GM21737 (cell line): ENCODE measurements at regions not wholly inside any gene's neighbourhood (a gene's known extent, or its start where the extent isn't known, plus 50 kb on each side); places are given as distances from the start of the nearest gene placed in this dataset.
"Not testable (repeated sequence)": the region's sequence is repeated elsewhere in the genome, so short reads cannot be mapped to it uniquely, and the experiment has no call there.

Experiments used
- ATAC-seq: cut with Tn5 transposase; IDR thresholded peaks from one replicate; pipeline ENCODE4 v1.9.1; 2021; ENCODE audit warnings: mild to moderate bottlenecking, moderate library complexity; ENCODE audit not compliant: unreplicated experiment

DNA sequence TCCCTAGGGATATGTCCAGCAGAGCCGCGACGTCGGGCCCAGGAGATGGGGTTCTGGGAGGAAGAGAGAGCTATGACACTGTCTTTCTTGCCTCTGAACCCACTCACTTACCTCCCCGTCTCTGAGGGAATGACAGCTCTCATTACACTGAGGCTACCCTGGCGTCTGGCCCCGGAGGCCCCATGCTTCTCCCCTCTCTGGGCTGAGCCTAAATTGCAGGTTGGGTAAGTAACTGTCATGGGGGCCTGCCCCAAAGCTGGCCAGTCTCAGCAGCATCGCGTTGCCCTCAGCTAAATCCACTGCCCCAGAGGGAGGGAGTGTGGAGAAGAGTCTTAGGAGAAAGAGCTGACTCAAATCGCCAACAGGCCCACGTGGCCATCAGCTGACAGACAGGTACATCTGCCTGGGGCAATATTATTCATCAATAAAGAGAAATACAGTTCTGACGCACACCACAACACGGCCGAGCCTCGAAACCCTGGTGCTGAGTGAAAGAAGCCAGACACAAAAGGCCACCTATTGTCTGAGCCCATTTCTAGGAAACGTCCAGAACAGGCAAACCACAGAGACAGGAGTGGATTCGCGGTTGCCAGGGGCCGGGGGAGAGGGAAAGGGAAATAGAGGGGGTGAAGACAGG is 156.4 kb downstream of the C16orf95 start:
- ATAC-seq, result no peak

DNA sequence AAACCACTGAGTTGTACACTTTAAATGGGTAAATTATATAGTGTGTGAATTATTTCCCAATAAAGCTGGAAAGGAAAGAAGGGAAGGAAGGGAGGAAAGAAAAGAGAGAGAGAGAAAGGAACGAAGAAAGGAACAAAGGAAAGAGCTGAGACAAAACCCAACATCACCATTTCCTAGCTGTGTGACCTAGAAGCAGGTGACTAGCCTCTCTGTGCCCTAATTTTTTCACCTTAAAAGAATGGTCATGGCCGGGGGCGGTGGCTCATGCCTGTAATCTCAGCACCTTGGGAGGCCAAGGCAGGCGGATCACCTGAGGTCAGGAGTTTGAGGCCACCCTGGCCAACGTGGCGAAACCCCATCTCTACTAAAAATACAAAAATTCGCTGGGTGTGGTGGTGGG is 155.8 kb downstream of the C16orf95 start:
- not testable (repeated sequence) for ATAC-seq

DNA sequence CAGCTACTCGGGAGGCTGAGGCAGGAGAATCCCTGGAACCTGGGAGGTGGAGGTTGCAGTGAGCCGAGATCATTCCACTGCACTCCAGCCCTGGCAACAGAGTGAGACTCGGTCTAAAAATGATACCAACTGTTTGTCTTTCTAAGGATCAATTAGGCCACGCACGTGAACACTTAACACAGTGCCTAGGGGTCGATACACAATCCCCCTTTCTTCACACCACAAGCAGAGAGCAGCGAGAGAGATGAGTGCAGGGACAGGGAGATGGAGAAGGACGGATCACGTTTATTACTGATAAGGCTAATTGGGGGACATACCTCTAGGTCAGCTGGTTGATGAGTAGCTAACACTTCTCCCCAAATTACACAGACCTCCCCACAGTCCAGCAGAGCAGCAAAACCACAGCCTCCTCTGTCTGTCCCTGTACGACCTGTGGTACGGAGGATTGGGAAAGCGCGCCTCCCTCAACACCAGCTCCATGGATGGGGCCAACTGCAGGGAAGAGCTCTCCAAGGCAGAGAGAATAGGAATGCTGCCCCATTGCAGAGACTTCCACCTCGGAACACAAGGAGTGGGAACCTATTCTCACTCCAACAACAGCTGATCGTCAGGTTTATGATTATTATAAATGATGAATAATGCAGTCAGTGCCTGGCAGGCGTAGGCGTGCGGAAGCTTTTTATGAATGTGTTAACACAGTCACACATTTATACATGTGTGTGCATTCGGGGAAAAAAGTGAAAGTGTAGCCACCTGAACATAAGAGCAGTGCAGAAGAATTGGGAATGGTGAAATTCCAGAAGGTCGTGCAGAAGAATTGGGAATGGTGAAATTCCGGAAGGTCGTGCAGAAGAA is 155.1 kb downstream of the C16orf95 start:
- ATAC-seq, result no peak

DNA sequence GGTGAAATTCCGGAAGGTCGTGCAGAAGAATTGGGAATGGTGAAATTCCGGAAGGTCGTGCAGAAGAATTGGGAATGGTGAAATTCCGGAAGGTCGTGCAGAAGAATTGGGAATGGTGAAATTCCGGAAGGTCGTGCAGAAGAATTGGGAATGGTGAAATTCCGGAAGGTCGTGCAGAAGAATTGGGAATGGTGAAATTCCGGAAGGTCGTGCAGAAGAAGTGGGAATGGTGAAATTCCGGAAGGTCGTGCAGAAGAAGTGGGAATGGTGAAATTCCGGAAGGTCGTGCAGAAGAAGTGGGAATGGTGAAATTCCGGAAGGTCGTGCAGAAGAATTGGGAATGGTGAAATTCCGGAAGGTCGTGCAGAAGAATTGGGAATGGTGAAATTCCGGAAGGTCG is 154.4 kb downstream of the C16orf95 start:
- not testable (repeated sequence) for ATAC-seq

DNA sequence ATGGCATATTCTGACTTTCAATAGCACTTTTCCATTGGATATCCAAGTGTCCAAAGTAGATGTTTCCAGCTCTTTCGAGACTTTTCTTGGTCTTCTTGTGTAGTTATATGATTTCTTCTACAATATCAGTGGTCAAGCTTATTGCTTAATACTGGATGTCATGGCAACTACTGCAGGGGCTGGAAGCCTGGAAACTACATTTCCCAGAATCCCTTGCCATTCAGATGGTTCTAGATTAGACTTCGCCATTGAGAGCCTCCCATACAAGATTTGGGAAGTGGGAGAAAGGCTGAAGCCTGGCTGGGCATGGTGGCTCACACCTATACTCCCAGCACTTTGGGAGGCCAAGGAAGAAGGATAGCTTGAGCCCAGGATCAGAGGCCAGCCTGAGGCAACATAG is 153.6 kb downstream of the C16orf95 start:
- ATAC-seq, result no peak

GRCh38 chr16:87165151-87165550 is 152.0 kb downstream of the C16orf95 start:
- no peak for ATAC-seq

DNA sequence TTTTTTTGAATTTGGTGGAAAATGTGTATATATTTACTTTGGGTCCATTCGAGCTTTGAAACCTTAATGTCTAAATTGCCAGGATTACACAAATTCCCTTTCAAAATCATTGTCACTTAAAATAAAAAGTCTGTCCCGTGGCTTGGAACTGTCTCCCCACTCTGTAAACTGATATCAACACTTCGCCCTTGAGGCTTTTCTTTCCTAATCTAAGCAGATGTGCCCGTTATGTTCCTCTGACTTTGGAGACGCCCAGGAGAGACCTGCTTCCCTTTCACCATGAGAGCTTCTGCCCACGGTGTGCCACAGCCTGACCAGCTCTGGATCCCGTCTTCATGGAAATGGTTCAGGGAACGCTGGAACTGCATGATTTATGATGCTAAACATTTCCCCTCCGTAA is 151.3 kb downstream of the C16orf95 start:
- no peak for ATAC-seq

- ATAC-seq, result no peak
Measured at GRCh38 chr16:87166321-87166720, 150.9 kb downstream of the C16orf95 start.

DNA sequence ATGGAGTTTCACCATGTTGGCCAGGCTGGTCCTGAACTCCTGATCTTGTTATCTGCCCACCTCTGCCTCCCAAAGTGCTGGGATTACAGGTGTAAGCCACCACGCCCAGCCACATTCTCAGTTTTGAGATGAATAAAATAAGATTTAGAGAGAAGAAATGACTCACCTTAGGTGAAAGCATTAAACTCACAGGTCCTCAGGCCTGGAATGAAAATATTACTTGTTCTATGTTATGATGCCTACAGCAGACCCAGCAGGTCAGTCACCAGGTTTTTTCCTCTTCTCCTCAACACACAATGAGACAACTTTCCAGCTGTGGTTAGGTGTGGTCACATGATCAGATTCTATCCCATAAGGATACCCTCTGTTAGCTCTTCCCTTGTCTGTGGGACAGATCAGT is 150.3 kb downstream of the C16orf95 start:
- ATAC-seq, result no peak

GRCh38 chr16:87169509-87169995 is 147.6 kb downstream of the C16orf95 start:
- ATAC-seq, result no peak

DNA sequence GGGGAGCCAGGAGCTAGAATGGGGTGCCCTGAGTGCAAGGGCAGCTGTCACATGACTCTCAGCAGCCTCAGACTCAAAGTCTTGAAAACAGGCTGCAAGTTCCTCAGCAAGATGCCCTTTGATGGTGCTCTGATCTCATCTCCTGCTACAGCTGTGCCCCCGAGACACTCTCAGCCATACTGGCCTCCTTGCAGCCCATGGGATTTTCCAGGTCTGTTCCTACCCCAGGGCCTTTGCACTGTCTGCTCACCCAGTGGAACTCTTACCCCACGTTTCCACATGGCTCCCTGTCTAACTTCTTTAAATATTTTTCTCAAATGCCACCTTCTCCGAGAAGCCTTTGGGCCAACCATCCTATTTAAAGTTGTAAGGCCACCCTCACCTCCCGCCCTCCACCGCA is 146.9 kb downstream of the C16orf95 start:
- ATAC-seq, result no peak

DNA sequence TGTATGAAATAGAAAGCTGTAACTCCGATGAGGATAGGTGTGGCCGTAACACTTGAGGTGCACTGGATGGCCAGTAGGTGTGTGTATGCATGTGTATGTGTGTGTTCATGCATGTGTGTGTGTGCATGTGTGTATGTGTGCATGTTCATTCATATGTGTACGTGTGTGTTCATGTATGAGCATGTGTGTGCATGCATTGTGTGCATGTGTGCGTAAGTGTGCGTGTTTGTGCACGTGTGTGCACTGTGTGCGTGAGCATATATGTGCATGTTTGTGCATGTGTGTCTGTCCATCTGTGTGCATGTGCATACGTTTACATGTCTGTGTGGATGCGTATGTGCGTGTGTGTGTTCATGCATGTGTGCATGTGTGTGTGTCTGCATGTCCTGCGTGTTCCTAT is 145.5 kb downstream of the C16orf95 start:
- ATAC-seq, result no peak

GRCh38 chr16:87172632-87173031 is 144.6 kb downstream of the C16orf95 start:
- ATAC-seq, result no peak

- no peak for ATAC-seq
Measured at GRCh38 chr16:87173294-87173893, 143.8 kb downstream of the C16orf95 start.

- no peak for ATAC-seq
Measured at GRCh38 chr16:87174061-87174460, 143.1 kb downstream of the C16orf95 start.

- no peak for ATAC-seq
Measured at GRCh38 chr16:87176735-87177134, 140.5 kb downstream of the C16orf95 start.

GRCh38 chr16:87177673-87178072 is 139.5 kb downstream of the C16orf95 start:
- no peak for ATAC-seq

DNA sequence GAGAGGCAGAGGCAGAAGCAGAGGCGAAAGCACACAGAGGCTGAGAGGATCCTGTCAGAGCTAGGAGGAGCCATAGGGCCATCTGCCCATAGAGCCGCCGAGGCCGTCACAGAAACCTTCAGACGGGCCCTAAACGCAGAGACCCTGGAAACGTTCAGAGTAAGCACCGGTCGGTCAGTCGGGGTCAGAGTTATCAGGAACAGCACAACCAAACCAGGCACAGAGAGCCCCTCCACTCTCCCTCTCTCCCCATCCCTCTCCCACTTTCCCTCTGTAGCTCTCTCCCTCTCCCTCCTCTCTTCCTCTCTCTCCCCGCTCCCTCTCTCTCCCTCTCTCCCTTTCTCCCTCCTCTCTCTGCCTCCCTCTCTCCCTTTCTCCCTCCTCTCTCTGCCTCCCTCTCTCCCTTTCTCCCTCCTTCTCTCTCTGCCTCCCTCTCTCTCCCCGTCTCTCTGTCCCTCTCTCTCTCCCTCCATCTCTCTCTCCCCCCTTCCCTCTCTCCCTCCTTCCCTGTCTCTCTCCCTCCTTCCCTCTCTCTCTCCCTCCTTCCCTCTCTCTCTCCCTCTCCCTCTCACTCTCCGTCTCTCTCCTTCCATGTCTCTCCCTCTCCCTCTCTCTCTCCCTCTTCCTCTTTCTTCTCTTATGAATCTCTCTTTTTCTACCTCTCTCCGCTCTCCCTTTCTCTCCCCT is 138.9 kb downstream of the C16orf95 start:
- no peak for ATAC-seq

- ATAC-seq, result no peak
Measured at GRCh38 chr16:87178977-87179376, 138.2 kb downstream of the C16orf95 start.

DNA sequence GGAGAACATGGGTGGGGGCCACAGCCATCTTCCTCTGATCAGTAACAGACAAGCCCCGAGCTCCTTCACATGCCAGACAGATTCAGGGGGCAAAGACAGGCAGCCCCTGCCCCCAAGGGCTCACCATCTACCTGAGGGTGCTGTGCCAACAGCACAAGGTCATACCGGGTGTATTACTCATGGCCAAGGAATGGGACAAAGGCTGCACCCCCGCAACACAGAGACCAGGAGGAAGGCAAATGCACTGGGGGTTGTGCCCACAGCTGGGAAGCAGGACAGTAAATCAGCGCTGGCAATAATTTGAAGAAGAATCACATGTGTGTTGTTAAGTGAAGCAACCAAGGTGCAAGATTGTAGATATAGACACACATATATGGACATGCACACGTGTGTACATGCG is 137.1 kb downstream of the C16orf95 start:
- ATAC-seq, result no peak

GRCh38 chr16:87182759-87183158 is 134.4 kb downstream of the C16orf95 start:
- ATAC-seq, result no peak
